ENCODE measurements at regions not wholly inside any gene's neighbourhood (a gene's known extent, or its start where the extent isn't known, plus 50 kb on each side); places are given as distances from the start of the nearest gene placed in this dataset.

- no peak for TF ChIP-seq POLR2A (IDR thresholded peaks at IDR 0.05)
- TF ChIP-seq, protein P1, sequence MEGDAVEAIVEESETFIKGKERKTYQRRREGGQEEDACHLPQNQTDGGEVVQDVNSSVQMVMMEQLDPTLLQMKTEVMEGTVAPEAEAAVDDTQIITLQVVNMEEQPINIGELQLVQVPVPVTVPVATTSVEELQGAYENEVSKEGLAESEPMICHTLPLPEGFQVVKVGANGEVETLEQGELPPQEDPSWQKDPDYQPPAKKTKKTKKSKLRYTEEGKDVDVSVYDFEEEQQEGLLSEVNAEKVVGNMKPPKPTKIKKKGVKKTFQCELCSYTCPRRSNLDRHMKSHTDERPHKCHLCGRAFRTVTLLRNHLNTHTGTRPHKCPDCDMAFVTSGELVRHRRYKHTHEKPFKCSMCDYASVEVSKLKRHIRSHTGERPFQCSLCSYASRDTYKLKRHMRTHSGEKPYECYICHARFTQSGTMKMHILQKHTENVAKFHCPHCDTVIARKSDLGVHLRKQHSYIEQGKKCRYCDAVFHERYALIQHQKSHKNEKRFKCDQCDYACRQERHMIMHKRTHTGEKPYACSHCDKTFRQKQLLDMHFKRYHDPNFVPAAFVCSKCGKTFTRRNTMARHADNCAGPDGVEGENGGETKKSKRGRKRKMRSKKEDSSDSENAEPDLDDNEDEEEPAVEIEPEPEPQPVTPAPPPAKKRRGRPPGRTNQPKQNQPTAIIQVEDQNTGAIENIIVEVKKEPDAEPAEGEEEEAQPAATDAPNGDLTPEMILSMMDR (IDR thresholded peaks at IDR 0.05) = no peak
- TF ChIP-seq POLR2AphosphoS5 (IDR thresholded peaks at IDR 0.05) = no peak
- TF ChIP-seq EP300 (IDR thresholded peaks at IDR 0.05) = no peak
Observed at GRCh38 chr4:175103403-175103802, 185.2 kb downstream of the ADAM29 start.

Measured in upper lobe of left lung (tissue), 4 donors.